ENCODE measurements at regions not wholly inside any gene's neighbourhood (a gene's known extent, or its start where the extent isn't known, plus 50 kb on each side); places are given as distances from the start of the nearest gene placed in this dataset.
"Not testable (repeated sequence)": the region's sequence is repeated elsewhere in the genome, so short reads cannot be mapped to it uniquely, and the experiment has no call there.

DNA sequence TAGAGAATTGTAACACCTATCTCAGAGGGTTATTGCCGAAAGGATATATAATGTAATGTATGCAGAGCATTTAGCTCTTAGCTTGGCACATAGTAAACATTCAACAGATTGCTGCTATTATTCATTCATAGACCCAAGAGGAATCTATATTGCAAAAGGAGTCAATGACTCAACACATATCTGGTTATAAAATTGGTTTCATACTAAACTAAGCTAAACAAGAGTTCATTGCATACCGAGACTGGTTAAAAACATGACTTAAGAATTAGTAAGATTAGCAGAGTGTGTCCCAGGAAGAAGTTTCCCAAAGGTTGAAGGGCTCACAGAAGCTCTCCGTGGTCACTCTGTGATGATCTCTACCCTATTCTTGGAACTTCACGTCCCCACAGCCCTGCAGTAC is 339.6 kb upstream of the CCNH start:
- DNase-seq (ENCODE audit: low read depth in 2 of 2): no peak

GRCh38 chr5:87751824-87752223 is 339.1 kb upstream of the CCNH start:
- no peak for DNase-seq (ENCODE audit: low read depth in 2 of 2)

DNA sequence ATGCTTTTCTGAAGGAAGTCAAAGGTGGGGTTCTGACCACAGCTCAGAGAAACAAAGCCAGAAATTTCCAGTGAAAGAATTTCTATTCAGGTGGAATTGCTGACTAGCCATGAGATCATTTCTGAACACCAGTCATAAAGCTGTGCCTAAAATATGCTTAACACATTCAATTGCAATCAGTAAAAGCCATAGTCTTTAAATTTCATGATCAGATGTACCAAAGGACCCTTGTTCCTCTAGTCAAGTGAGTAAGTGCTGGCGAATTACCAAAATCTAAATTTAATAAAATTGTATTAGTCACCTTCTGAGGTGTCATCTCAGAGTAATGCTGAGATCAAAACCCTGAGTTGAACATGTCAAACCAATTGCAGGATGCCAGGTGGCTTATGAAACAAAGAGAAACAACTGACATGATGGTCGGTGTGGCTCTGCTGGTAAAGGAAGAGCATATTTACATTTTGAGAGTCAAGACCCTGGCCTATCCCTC is 334.2 kb upstream of the CCNH start:
- DNase-seq (ENCODE audit: low read depth in 2 of 2): no peak

GRCh38 chr5:87746341-87746740 is 333.6 kb upstream of the CCNH start:
- DNase-seq (ENCODE audit: low read depth in 2 of 2): no peak

DNA sequence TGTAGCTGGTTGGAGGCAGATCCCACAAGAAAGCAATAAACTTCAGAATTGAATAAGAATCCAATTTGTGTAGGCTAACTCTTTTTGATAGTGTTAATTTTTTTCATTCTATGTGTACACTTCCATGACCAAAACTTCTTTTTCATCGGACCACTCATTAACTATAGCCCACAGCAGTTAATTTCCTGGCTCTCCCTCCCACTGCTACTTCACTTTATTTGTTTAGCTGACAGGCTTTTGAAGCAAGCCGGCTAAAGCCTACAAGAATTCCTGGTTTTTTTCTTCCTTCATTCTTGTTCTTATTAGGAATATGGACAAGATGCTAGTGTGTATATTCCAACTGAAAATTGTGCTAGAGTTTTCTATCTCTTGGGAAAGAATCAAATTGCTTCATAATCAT is 329.2 kb upstream of the CCNH start:
- no peak for DNase-seq (ENCODE audit: low read depth in 2 of 2)

- no peak for DNase-seq (ENCODE audit: low read depth in 2 of 2)
Measured at GRCh38 chr5:87735923-87736322, 323.2 kb upstream of the CCNH start.

DNA sequence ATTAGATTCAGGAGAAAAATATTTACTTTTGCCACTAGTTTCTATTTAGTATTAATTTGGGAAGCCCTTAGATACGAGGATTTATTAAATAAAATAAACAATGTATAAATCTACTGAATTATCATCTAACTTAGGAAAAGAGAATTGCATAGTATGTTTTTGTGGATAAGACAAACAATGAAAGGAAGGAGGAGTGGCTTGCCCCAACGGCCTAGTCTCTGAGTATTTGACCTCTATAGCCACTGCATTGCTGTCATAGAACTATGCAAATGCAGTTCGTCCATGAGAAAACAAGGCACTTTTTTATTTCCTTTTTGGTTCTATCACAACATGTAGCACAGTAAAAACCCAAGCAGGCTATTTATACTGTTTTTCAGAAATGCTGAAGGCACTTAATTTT is 321.2 kb upstream of the CCNH start:
- no peak for DNase-seq (ENCODE audit: low read depth in 2 of 2)

GRCh38 chr5:87732875-87733768 is 320.4 kb upstream of the CCNH start:
- no peak for DNase-seq (ENCODE audit: low read depth in 2 of 2)

- no peak for DNase-seq (ENCODE audit: low read depth in 2 of 2)
Measured at GRCh38 chr5:87729781-87730180, 317.1 kb upstream of the CCNH start.

GRCh38 chr5:87722286-87722685 is 309.6 kb upstream of the CCNH start:
- no peak for DNase-seq (ENCODE audit: low read depth in 2 of 2)

DNA sequence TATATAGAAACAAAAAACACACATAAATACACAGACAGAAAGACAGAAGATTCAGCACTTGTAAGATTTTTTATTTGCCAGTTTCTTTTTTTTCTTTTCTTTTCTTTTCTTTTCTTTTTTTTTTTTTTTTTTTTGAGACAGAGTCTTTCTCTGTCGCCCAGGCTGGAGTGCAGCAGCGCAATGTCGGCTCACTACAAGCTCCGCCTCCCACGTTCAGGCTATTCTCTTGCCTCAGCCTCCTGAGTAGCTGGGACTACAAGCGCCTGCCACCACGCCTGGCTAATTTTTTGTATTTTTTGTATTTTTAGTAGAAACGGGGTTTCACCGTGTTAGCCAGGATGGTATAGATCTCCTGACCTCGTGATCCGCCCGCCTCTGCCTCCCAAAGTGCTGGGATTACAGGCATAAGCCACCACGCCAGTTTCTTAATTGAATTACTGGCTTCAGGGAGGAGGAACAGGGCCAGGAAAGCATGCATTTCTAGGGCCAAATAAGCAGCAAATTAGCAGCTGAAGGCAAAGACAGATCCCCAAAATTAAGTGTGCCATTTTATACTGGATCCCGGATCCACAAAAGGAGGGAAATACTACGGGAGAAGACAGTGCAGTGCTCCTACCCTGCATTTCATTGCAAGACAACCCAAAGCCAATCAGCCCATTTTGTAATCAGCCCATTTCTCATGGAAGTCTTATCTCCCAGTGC is 305.6 kb upstream of the CCNH start:
- DNase-seq (ENCODE audit: low read depth in 2 of 2): not testable (repeated sequence)

DNA sequence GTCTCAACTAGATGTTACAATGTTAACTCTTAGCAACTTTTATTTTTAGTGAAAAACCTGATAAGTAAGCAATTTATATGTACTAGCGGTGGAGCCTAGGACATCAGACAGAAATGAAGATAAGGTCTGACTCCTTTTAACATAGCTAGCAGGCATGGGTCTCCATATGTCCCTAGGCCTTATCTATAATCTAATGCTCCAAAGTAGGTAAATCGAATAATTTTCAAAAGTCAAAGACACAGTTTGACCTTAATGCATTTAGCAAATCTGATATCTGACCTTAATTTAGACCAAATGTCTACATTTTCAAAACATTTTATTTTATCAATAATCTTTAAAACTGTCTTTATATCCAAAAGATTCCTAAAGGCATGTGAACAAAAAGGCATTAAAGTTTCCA is 305.0 kb upstream of the CCNH start:
- DNase-seq (ENCODE audit: low read depth in 2 of 2): no peak

DNA sequence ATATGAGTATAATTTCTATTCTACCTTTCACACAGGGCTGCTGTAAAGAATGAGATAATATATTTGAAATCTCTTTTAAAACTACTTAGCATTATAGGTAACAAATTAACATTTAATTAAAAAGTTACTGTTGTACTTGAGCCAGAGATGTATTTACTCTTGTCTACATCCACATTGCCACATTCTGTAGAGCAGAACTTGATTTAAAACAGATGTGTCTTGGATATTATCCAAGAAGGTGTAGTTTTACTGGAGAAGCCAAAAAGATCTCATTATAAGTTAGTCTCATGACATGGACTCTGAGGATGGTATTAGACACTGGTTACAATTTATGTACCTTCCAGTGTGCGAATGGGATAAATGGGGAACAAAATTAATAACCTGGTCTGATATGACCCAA is 293.1 kb upstream of the CCNH start:
- no peak for DNase-seq (ENCODE audit: low read depth in 2 of 2)

- no peak for DNase-seq (ENCODE audit: low read depth in 2 of 2)
Measured at GRCh38 chr5:87686975-87687374, 274.2 kb upstream of the CCNH start.

DNA sequence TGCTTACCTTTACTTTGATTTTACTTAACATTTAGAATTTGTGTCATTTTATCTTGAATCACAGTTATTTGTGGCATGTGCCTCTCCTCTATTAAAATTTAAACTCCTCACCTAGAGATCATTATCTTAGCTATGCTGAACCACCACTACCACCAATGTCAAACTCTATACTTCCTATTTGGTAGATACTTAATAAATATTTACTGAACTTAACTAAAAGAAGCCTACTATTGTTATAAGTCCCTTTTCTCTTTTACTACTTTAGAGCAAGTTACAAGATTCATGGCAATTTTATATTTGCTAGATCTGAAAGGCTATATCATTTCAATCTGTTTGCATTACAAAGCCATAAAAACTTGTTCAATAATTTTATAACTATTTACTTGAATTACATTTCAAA is 273.3 kb upstream of the CCNH start:
- DNase-seq (ENCODE audit: low read depth in 2 of 2): no peak

DNA sequence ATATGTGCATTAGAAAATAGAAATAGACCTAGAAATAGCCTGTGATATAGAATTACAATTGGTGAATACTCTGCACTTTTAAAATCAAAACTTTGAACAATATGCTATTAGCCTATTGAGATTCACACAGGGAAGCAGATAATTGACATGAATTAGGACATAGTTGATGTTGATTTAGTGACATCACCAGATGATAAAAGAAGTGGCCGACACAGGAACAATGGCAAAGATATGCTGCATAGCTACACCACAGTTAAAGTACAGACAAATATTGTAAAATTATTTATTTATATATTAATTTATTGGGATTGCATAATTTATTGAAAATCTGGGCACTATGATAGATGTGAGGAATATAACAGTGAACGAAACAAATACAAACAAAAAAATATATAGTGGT is 261.5 kb upstream of the CCNH start:
- DNase-seq (ENCODE audit: low read depth in 2 of 2): no peak

GRCh38 chr5:87671146-87671545 is 258.4 kb upstream of the CCNH start:
- no peak for DNase-seq (ENCODE audit: low read depth in 2 of 2)

- no peak for DNase-seq (ENCODE audit: low read depth in 2 of 2)
Measured at GRCh38 chr5:87665166-87665565, 252.4 kb upstream of the CCNH start.

GRCh38 chr5:87661784-87662566 is 249.2 kb upstream of the CCNH start:
- no peak for DNase-seq (ENCODE audit: low read depth in 2 of 2)

DNA sequence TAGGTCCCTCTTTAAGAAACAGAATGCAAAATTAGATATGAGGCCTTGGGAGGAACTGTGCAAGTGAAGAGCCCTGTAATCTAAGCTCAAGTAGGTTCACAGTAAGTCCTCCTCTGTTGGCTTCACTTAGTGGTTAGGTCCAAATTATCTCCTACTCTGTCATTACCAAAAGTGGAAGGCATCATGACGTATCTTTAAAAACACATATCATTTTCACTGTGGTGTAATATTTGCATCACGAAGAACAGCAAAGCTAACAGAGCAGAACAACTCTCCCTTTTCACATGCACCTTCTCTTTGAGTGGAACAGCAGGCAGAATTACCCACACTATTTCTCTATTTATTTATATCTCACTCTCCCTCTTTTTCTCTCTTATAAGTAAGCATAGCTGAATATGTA is 240.5 kb upstream of the CCNH start:
- DNase-seq (ENCODE audit: low read depth in 2 of 2): no peak

DNA sequence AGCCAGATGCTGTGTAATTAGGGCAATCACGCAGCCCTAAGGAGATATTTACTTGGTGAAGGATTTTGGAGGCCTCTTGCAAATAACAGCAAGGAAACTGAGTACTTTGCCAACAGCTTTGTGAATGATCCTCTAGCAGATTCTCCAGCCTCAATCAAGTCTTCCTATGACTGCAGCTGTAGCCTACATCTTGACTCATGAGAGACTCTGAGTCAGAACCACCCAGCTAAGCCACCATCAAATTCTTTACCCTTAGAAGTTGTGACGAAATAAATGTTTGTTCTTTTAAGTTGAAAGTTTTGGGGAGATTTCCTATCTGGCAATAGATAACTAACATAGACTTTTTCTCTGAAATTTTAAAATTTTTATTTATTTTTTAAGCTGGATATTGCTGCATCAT is 237.6 kb upstream of the CCNH start:
- DNase-seq (ENCODE audit: low read depth in 2 of 2): no peak

GRCh38 chr5:87649455-87649854 is 236.7 kb upstream of the CCNH start:
- DNase-seq (ENCODE audit: low read depth in 2 of 2): no peak

All from activated CD4-positive, alpha-beta T cell treated with anti-CD3 and anti-CD28 coated beads for 24 hours (primary cell).